ENCODE measurements at regions not wholly inside any gene's neighbourhood (a gene's known extent, or its start where the extent isn't known, plus 50 kb on each side); places are given as distances from the start of the nearest gene placed in this dataset.

DNA sequence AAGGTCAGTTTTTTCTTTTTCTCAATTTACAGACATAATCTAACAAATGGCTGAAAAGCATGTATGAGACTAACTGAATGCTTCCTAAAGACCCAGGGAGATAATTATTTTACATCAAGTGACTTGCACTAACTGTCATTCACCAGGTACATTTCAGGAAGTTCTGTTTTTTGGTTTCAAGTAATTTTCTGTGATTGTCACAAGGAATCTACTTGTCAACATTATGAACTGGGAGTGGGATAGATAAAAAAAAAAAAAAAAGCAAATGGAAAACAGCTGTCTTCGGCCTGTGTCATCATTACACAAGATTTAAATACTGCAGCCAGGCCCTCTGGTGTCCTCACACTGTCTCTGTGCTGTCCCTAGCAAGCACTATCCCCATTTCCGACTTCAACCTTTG is 379.0 kb upstream of the HTR1E start:
- Histone ChIP-seq H3K9ac (ENCODE audit: insufficient read length) (no peak overlapping the region), H3K4me3 (no peak overlapping the region), H3K9me3 (ENCODE audit: low read depth, low read length) (no peaks in the 10 kb centered on the region), H3K27ac (no peak overlapping the region), H3K36me3 (ENCODE audit: insufficient read depth, low read length) (no peaks in the 10 kb centered on the region)
- DNase-seq (ENCODE audit: low read depth, low spot score), result no peak
- TF ChIP-seq FOXP2 (optimal IDR thresholded peaks at IDR 0.05; ENCODE audit: control extremely low read depth, extremely low read length, insufficient read depth), result no peak
- TF ChIP-seq POLR2AphosphoS5 (IDR thresholded peaks at IDR 0.05; ENCODE audit: borderline replicate concordance, low read depth, low read length), result no peak
- TF ChIP-seq EZH2 (IDR thresholded peaks at IDR 0.05), result no peak

DNA sequence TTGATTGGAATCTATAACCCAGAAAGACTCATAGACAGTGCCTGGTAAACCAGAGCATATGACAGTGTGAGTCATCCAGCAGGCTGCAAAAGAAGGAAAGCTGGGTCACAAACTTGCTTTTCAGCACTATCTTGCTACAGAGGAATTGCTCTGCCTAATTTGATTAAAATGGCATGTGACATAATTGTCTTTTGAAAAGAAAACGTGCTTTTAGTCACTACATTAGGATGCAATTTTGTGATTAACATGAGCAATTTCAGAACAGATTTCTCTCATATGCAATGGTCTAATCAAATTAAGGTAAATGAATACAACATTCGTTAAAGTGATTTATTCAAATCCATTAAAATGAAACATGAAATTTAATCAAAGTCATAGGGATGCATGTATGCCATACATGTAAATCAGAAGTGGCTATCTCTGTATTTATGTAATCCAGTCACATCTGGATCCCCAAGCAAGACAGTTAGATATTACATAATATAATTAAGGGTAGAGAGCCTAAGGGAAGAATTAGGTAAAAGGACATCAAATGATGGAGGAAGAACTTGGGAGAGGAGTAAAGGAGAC is 400.0 kb upstream of the HTR1E start:
- H3K9ac ChIP-seq (ENCODE audit: insufficient read length), result no peak overlapping the region
- TF ChIP-seq FOXP2 (optimal IDR thresholded peaks at IDR 0.05; ENCODE audit: control extremely low read depth, extremely low read length, insufficient read depth) (no peak), EZH2 (IDR thresholded peaks at IDR 0.05) (no peak), POLR2AphosphoS5 (IDR thresholded peaks at IDR 0.05; ENCODE audit: borderline replicate concordance, low read depth, low read length) (no peak)
- H3K36me3 ChIP-seq (ENCODE audit: insufficient read depth, low read length), result no peaks in the 10 kb centered on the region
- no peak overlapping the region for H3K4me3 ChIP-seq
- H3K27ac ChIP-seq, result no peak overlapping the region
- no peak for DNase-seq (ENCODE audit: low read depth, low spot score)
- H3K9me3 ChIP-seq (ENCODE audit: low read depth, low read length), result no peaks in the 10 kb centered on the region

DNA sequence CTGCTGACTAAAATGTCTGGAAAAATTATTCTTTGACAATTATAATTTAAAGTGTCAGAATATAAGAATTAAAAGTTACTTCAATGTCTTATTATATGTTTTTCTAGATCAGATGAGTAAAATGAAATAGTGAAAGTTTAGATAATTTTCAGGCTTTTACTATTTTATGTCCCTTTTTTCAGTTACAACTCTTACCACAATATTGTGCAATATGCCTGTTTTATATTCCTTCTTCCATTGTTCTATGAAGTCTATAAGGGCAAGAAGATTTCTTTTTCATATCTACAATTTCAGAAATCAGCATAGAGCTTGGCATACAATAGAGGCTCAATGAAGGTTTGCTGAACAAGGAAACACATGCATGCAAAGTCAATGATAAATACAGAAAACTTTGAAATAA is 401.2 kb upstream of the HTR1E start:
- no peak for DNase-seq (ENCODE audit: low read depth, low spot score)
- TF ChIP-seq POLR2AphosphoS5 (IDR thresholded peaks at IDR 0.05; ENCODE audit: borderline replicate concordance, low read depth, low read length), result no peak
- no peak for TF ChIP-seq FOXP2 (optimal IDR thresholded peaks at IDR 0.05; ENCODE audit: control extremely low read depth, extremely low read length, insufficient read depth)
- TF ChIP-seq EZH2 (IDR thresholded peaks at IDR 0.05), result no peak
- Histone ChIP-seq H3K36me3 (ENCODE audit: insufficient read depth, low read length) (no peaks in the 10 kb centered on the region), H3K4me3 (no peak overlapping the region), H3K27ac (no peak overlapping the region), H3K9ac (ENCODE audit: insufficient read length) (no peak overlapping the region), H3K9me3 (ENCODE audit: low read depth, low read length) (no peaks in the 10 kb centered on the region)

DNA sequence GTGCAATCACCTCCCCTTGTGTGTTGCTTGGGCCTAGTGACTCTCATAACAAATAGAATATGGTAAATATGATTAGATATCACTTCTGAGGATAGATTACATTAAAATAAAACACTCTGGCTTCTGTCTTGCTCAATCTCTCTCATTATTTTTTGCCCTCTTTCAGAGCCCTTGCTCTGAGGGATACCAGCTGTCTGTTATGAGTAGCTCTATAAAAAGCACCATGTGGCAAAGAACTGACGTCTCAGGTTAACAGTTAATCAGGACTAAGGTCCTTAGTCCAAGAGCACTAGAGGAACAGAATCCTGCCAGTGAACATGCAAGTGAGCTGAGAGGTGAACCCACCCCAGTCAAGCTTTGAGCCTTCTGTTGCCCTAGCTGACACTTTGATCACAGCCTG is 402.2 kb upstream of the HTR1E start:
- DNase-seq (ENCODE audit: low read depth, low spot score), result no peak
- Histone ChIP-seq H3K36me3 (ENCODE audit: insufficient read depth, low read length) (no peaks in the 10 kb centered on the region), H3K27ac (no peak overlapping the region), H3K4me3 (no peak overlapping the region), H3K9me3 (ENCODE audit: low read depth, low read length) (no peaks in the 10 kb centered on the region), H3K9ac (ENCODE audit: insufficient read length) (no peak overlapping the region)
- no peak for TF ChIP-seq POLR2AphosphoS5 (IDR thresholded peaks at IDR 0.05; ENCODE audit: borderline replicate concordance, low read depth, low read length)
- TF ChIP-seq FOXP2 (optimal IDR thresholded peaks at IDR 0.05; ENCODE audit: control extremely low read depth, extremely low read length, insufficient read depth), result no peak
- no peak for TF ChIP-seq EZH2 (IDR thresholded peaks at IDR 0.05)

DNA sequence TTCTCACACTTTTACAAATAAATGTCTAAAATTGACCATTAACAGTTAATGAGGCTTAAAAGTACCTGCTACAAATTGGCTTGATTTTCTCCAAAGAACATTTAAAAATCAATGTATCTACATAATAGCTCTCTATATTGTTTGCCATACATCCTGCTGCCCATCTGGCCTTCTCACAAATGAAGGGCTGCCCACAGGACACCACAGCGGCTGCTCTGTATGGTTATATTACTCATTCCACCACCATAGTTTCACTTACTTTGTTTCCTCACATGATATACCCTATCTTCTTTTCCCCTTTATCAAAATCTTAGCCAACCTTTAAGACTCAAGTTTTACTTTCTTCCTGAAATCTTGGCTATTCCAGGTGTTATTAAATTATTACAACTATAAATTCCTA is 407.7 kb upstream of the HTR1E start:
- Histone ChIP-seq H3K9me3 (ENCODE audit: low read depth, low read length) (no peaks in the 10 kb centered on the region), H3K4me3 (no peak overlapping the region), H3K27ac (no peak overlapping the region), H3K9ac (ENCODE audit: insufficient read length) (no peak overlapping the region), H3K36me3 (ENCODE audit: insufficient read depth, low read length) (no peaks in the 10 kb centered on the region)
- DNase-seq (ENCODE audit: low read depth, low spot score), result no peak
- TF ChIP-seq POLR2AphosphoS5 (IDR thresholded peaks at IDR 0.05; ENCODE audit: borderline replicate concordance, low read depth, low read length), result no peak
- no peak for TF ChIP-seq FOXP2 (optimal IDR thresholded peaks at IDR 0.05; ENCODE audit: control extremely low read depth, extremely low read length, insufficient read depth)
- no peak for TF ChIP-seq EZH2 (IDR thresholded peaks at IDR 0.05)

DNA sequence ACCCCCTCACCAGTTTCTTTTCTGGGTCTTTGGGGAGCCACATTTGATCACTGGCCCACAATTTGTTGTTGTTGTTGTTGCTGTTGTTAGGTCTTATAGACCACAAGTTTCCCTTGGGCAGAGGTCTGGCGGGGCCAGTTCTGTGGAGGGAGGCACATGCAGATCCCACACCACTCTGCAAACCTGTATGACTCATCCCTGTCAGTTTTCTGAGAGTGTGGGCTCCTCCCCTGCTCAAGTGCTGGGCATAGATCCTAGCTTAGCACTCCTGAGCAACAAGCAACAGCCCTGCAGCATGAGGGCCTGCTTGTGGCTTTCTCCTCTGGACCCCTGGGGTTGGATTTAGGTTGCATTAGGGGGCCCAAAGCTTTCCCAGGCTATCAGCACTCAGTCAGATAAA is 411.1 kb upstream of the HTR1E start:
- no peak for TF ChIP-seq POLR2AphosphoS5 (IDR thresholded peaks at IDR 0.05; ENCODE audit: borderline replicate concordance, low read depth, low read length)
- no peak for TF ChIP-seq EZH2 (IDR thresholded peaks at IDR 0.05)
- TF ChIP-seq FOXP2 (optimal IDR thresholded peaks at IDR 0.05; ENCODE audit: control extremely low read depth, extremely low read length, insufficient read depth), result no peak
- DNase-seq (ENCODE audit: low read depth, low spot score), result no peak
- Histone ChIP-seq H3K9ac (ENCODE audit: insufficient read length) (no peak overlapping the region), H3K27ac (no peak overlapping the region), H3K9me3 (ENCODE audit: low read depth, low read length) (no peaks in the 10 kb centered on the region), H3K4me3 (no peak overlapping the region), H3K36me3 (ENCODE audit: insufficient read depth, low read length) (no peaks in the 10 kb centered on the region)

DNA sequence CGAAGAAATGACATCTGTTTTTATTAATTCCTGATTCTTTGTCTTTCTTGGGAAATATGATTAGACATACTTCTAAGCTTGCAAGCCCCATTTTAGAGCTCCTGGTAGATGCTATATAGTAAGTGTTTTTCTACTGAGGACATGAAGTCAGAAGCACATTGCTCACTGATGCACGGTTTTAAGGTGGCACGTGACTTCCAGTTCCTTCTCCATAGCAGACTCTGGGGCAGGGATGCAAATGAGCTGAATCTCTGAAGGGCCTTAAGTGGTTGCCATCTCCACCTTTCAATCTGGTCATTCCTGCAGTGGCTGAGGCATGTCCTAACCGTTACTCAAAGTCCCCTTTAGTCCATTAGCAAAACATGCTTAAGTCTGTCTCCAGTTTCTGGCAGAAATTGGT is 421.2 kb upstream of the HTR1E start:
- Histone ChIP-seq H3K36me3 (ENCODE audit: insufficient read depth, low read length) (no peaks in the 10 kb centered on the region), H3K9ac (ENCODE audit: insufficient read length) (no peak overlapping the region), H3K27ac (no peak overlapping the region), H3K9me3 (ENCODE audit: low read depth, low read length) (no peaks in the 10 kb centered on the region), H3K4me3 (no peak overlapping the region)
- no peak for DNase-seq (ENCODE audit: low read depth, low spot score)
- TF ChIP-seq EZH2 (IDR thresholded peaks at IDR 0.05) (no peak), POLR2AphosphoS5 (IDR thresholded peaks at IDR 0.05; ENCODE audit: borderline replicate concordance, low read depth, low read length) (no peak), FOXP2 (optimal IDR thresholded peaks at IDR 0.05; ENCODE audit: control extremely low read depth, extremely low read length, insufficient read depth) (no peak)

DNA sequence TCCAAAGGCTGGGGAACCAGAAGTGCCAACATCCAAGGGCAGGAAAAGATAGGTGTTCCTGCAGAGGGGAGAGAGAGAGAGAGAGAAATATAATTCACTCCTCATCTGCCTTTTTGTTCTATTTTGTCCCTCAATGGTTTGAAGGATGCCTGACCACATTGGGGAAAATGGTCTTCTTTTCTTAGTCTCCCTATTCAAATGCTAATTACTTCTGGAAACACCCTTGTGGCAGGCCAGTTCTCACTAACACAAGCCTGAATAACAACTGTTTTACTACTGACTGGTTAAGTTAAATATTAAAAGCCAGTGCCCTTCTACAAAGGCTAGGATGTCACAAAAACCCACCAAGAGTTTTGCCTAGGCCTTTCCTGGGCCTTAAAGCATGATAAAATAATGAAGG is 425.4 kb upstream of the HTR1E start:
- Histone ChIP-seq H3K4me3 (no peak overlapping the region), H3K36me3 (ENCODE audit: insufficient read depth, low read length) (no peaks in the 10 kb centered on the region), H3K27ac (no peak overlapping the region), H3K9me3 (ENCODE audit: low read depth, low read length) (no peaks in the 10 kb centered on the region), H3K9ac (ENCODE audit: insufficient read length) (no peak overlapping the region)
- TF ChIP-seq FOXP2 (optimal IDR thresholded peaks at IDR 0.05; ENCODE audit: control extremely low read depth, extremely low read length, insufficient read depth) (no peak), POLR2AphosphoS5 (IDR thresholded peaks at IDR 0.05; ENCODE audit: borderline replicate concordance, low read depth, low read length) (no peak), EZH2 (IDR thresholded peaks at IDR 0.05) (no peak)
- DNase-seq (ENCODE audit: low read depth, low spot score), result no peak

DNA sequence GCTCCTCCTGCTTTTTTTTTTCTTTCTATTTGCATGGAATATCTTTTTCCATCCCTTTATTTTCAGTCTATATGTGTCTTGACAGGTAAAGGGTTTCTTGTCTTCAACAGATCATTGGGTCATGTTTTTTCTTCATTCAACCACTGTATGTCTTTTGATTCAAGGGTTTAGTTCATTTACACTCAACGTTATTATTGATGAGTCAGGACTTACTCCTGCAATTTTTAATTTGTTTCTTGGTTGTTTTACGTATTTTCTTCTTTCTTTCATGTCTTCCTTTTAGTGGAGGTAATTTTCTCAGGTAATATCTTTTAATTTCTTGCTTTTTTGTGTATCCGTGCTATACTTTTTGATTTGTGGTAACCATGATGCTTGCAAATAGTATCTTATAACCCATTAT is 429.1 kb upstream of the HTR1E start:
- H3K27ac ChIP-seq, result no peak overlapping the region
- DNase-seq (ENCODE audit: low read depth, low spot score), result no peak
- H3K36me3 ChIP-seq (ENCODE audit: insufficient read depth, low read length), result no peaks in the 10 kb centered on the region
- no peaks in the 10 kb centered on the region for H3K9me3 ChIP-seq (ENCODE audit: low read depth, low read length)
- no peak overlapping the region for H3K4me3 ChIP-seq
- H3K9ac ChIP-seq (ENCODE audit: insufficient read length), result no peak overlapping the region
- TF ChIP-seq POLR2AphosphoS5 (IDR thresholded peaks at IDR 0.05; ENCODE audit: borderline replicate concordance, low read depth, low read length) (no peak), EZH2 (IDR thresholded peaks at IDR 0.05) (no peak), FOXP2 (optimal IDR thresholded peaks at IDR 0.05; ENCODE audit: control extremely low read depth, extremely low read length, insufficient read depth) (no peak)

All from SK-N-MC (cell line).